ENCODE measurements at regions not wholly inside any gene's neighbourhood (a gene's known extent, or its start where the extent isn't known, plus 50 kb on each side); places are given as distances from the start of the nearest gene placed in this dataset.

DNA sequence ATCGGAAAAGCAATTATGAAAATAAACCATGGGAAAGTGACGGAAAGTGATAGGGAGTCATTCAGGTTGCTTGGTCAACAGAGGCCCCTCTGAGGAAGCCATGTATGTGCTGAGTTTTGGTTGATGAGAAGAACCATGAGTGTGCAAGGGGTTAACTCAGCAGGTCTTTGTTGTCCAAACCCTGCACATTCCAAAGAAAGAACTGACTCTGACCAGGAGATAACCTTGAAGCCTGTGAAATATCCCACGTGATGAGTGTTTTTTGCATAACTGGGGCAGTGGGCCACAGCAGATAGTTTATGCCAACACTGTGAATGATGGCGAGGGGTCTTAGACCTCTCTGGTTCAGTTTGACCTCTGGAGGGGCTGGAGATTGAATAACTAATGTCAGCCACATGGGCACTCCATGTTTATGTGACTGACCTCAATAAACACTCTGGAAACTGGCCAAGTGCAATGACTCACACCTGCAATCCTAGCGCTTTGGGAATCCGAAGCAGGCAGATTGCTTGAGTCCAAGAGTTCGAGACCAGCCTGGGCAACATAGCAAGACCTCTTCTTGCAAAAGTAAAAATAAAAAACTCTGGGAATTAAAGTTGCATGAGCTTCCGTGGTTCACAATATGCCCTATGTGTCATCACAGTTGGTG, 154.0 kb upstream of the FOXK1 start:
- no peak for TF ChIP-seq POLR2A (IDR thresholded peaks at IDR 0.05)
- TF ChIP-seq, protein P1, sequence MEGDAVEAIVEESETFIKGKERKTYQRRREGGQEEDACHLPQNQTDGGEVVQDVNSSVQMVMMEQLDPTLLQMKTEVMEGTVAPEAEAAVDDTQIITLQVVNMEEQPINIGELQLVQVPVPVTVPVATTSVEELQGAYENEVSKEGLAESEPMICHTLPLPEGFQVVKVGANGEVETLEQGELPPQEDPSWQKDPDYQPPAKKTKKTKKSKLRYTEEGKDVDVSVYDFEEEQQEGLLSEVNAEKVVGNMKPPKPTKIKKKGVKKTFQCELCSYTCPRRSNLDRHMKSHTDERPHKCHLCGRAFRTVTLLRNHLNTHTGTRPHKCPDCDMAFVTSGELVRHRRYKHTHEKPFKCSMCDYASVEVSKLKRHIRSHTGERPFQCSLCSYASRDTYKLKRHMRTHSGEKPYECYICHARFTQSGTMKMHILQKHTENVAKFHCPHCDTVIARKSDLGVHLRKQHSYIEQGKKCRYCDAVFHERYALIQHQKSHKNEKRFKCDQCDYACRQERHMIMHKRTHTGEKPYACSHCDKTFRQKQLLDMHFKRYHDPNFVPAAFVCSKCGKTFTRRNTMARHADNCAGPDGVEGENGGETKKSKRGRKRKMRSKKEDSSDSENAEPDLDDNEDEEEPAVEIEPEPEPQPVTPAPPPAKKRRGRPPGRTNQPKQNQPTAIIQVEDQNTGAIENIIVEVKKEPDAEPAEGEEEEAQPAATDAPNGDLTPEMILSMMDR (IDR thresholded peaks at IDR 0.05) = no peak

Data from lower leg skin (tissue), 3 donors.